Gastroesophageal sphincter (tissue), 4 donors: ENCODE measurements at regions not wholly inside any gene's neighbourhood (a gene's known extent, or its start where the extent isn't known, plus 50 kb on each side); places are given as distances from the start of the nearest gene placed in this dataset.
"Not testable (repeated sequence)": the region's sequence is repeated elsewhere in the genome, so short reads cannot be mapped to it uniquely, and the experiment has no call there.

Experiments
- ATAC-seq: fragments of 150-250 bp; one replicate; pipeline ENCODE4 v1.9.1; 2016; ENCODE audit warnings: mild to moderate bottlenecking, moderate library complexity
- H3K27ac ChIP-seq, 4 donors: fragments of 200-600 bp; sonication (generic) in 3 of 4; 1 replicate in 3 of 4; 2 replicates in 1 of 4; pipeline ENCODE4 v1.5.1; 2016 to 2019
- H3K27me3 ChIP-seq: fragments of 200-600 bp; sonication (generic); one replicate; pipeline ENCODE4 v1.5.1; 2019
- H3K36me3 ChIP-seq, 2 donors: fragments of 200-600 bp; sonication (generic); one replicate each; pipeline ENCODE4 v1.5.1; 2019; ENCODE audit warnings: control low read depth in 1 of 2
- H3K4me1 ChIP-seq, 3 donors: fragments of 200-600 bp; sonication (generic); 1 replicate in 2 of 3; 2 replicates in 1 of 3; pipeline ENCODE4 v1.5.1; 2016 to 2019; ENCODE audit warnings: control low read depth in 2 of 3
- H3K4me3 ChIP-seq, 2 donors: fragments of 200-600 bp; sonication (generic); one replicate each; pipeline ENCODE4 v1.5.1; 2019; ENCODE audit warnings: mild to moderate bottlenecking in 1 of 2, moderate library complexity in 1 of 2
- H3K9me3 ChIP-seq, 3 donors: fragments of 200-600 bp; sonication (generic); one replicate each; pipeline ENCODE4 v1.5.1; 2017 to 2019; ENCODE audit warnings: control low read depth in 2 of 3
- CTCF ChIP-seq, 4 experiments: fragments of 200-600 bp in 2 of 4; fragments of 450-650 bp in 2 of 4; sonication (generic) in 1 of 4; IDR thresholded peaks; one replicate each; pipeline ENCODE4 v1.5.1; 2017 to 2019; ENCODE audit warnings: antibody characterized with exemption in 4 of 4, mild to moderate bottlenecking in 2 of 4, moderate library complexity in 2 of 4
- EP300 ChIP-seq: sonication (generic); formaldehyde crosslinking; IDR thresholded peaks from one replicate; pipeline ENCODE4 v1.6.1; 2017; ENCODE audit warnings: antibody characterized with exemption, mild to moderate bottlenecking
- POLR2A ChIP-seq, 2 donors: fragments of 450-650 bp; IDR thresholded peaks; one replicate each; pipeline ENCODE4 v1.6.1; 2017; ENCODE audit warnings: antibody characterized with exemption in 2 of 2, mild to moderate bottlenecking in 2 of 2, moderate library complexity in 1 of 2
- POLR2AphosphoS5 ChIP-seq: sonication (generic); formaldehyde crosslinking; IDR thresholded peaks from one replicate; pipeline ENCODE4 v1.6.1; 2017; ENCODE audit warnings: antibody characterized with exemption
- WGBS, 2 donors: methylation state at CpG; one replicate each; pipeline ENCODE4 v1.1.5; 2018; ENCODE audit warnings: low coverage in 1 of 2; 5-methylcytosine and 5-hydroxymethylcytosine counted together

GRCh38 chr6:74602206-74602605 lies 603.6 kb downstream of the COL12A1 start:
- no peaks in the 10 kb centered on the region for H3K9me3 ChIP-seq
- no peaks in the 10 kb centered on the region for H3K36me3 ChIP-seq
- ATAC-seq = no peak
- H3K4me1 ChIP-seq = peaks cover 3 to 31% (median 5%) of the 10 kb centered on the region in 3 donors
- no peaks in the 10 kb centered on the region for H3K27me3 ChIP-seq
- TF ChIP-seq POLR2AphosphoS5 = no peak
- TF ChIP-seq EP300 = no peak
- no peak for TF ChIP-seq CTCF (IDR thresholded peaks at IDR 0.05)
- TF ChIP-seq POLR2A (IDR thresholded peaks at IDR 0.05) = no peak
- WGBS, 2 donors = 86 to 91% methylated on average over 3 of the region's 3 CpGs
- no peak overlapping the region for H3K27ac ChIP-seq
- no peak overlapping the region for H3K4me3 ChIP-seq

- Histone ChIP-seq H3K27me3 (no peaks in the 10 kb centered on the region), H3K4me3 (no peak overlapping the region), H3K36me3 (no peaks in the 10 kb centered on the region), H3K9me3 (no peaks in the 10 kb centered on the region), H3K27ac (no peak overlapping the region), H3K4me1 (peaks cover 0 to 11% (median 0%) of the 10 kb centered on the region in 3 donors)
- WGBS, 2 donors = 76 to 89% methylated on average over 3 of the region's 3 CpGs
- ATAC-seq = no peak
- no peak for TF ChIP-seq EP300
- TF ChIP-seq CTCF (IDR thresholded peaks at IDR 0.05) = no peak
- no peak for TF ChIP-seq POLR2AphosphoS5
- no peak for TF ChIP-seq POLR2A (IDR thresholded peaks at IDR 0.05)
Measured at GRCh38 chr6:74598462-74599393, 607.1 kb downstream of the COL12A1 start.

GRCh38 chr6:74597840-74598239 lies 608.0 kb downstream of the COL12A1 start:
- no peaks in the 10 kb centered on the region for H3K9me3 ChIP-seq
- H3K27ac ChIP-seq = no peak overlapping the region
- H3K4me3 ChIP-seq = no peak overlapping the region
- no peaks in the 10 kb centered on the region for H3K27me3 ChIP-seq
- no peaks in the 10 kb centered on the region for H3K36me3 ChIP-seq
- WGBS, 2 donors = 95 to 100% methylated on average over 1 of the region's 1 CpG
- peaks cover 0 to 11% (median 0%) of the 10 kb centered on the region in 3 donors for H3K4me1 ChIP-seq
- no peak for ATAC-seq
- no peak for TF ChIP-seq CTCF (IDR thresholded peaks at IDR 0.05)
- TF ChIP-seq POLR2A (IDR thresholded peaks at IDR 0.05) = no peak
- TF ChIP-seq POLR2AphosphoS5 = no peak
- TF ChIP-seq EP300 = no peak

GRCh38 chr6:74597266-74597665 lies 608.6 kb downstream of the COL12A1 start:
- no peaks in the 10 kb centered on the region for H3K27me3 ChIP-seq
- peaks cover 0 to 11% (median 0%) of the 10 kb centered on the region in 3 donors for H3K4me1 ChIP-seq
- no peak for ATAC-seq
- TF ChIP-seq POLR2AphosphoS5 (no peak), POLR2A (IDR thresholded peaks at IDR 0.05) (no peak), EP300 (no peak), CTCF (IDR thresholded peaks at IDR 0.05) (no peak)
- WGBS, 2 donors = 83 to 93% methylated on average over 2 of the region's 2 CpGs
- no peaks in the 10 kb centered on the region for H3K9me3 ChIP-seq
- H3K36me3 ChIP-seq = no peaks in the 10 kb centered on the region
- no peak overlapping the region for H3K4me3 ChIP-seq
- H3K27ac ChIP-seq = no peak overlapping the region

- Histone ChIP-seq H3K27me3 (no peaks in the 10 kb centered on the region), H3K4me3 (no peak overlapping the region), H3K36me3 (no peaks in the 10 kb centered on the region), H3K27ac (no peak overlapping the region), H3K4me1 (peaks cover 0 to 8% (median 0%) of the 10 kb centered on the region in 3 donors), H3K9me3 (no peaks in the 10 kb centered on the region)
- no peak for TF ChIP-seq POLR2A (IDR thresholded peaks at IDR 0.05)
- no peak for TF ChIP-seq POLR2AphosphoS5
- TF ChIP-seq EP300 = no peak
- no peak for TF ChIP-seq CTCF (IDR thresholded peaks at IDR 0.05)
- ATAC-seq = no peak
Measured at GRCh38 chr6:74596588-74596987, 609.3 kb downstream of the COL12A1 start.

GRCh38 chr6:74594350-74594749 lies 611.5 kb downstream of the COL12A1 start:
- not testable (repeated sequence) for H3K4me3 ChIP-seq, H3K9me3 ChIP-seq, H3K27me3 ChIP-seq, H3K36me3 ChIP-seq, H3K27ac ChIP-seq, ATAC-seq, H3K4me1 ChIP-seq
- WGBS, 2 donors = 40% methylated on average over 1 of the region's 4 CpGs; no CpG with 5 or more reads in 1 of the 2 donors
